Astrocyte of the cerebellum (primary cell): ENCODE measurements at regions not wholly inside any gene's neighbourhood (a gene's known extent, or its start where the extent isn't known, plus 50 kb on each side); places are given as distances from the start of the nearest gene placed in this dataset.

ENCODE experiments used
- DNase-seq: peaks from one replicate; pipeline ENCODE4 v3.0.0-alpha.2; 2011; ENCODE audit warnings: low read depth
- H3K4me3 ChIP-seq: 2 replicates; pipeline ENCODE4 v1.5.1; 2011; ENCODE audit warnings: mild to moderate bottlenecking, low read depth, low read length, moderate library complexity
- CTCF ChIP-seq: IDR thresholded peaks from 2 replicates; pipeline ENCODE4 v1.5.1; 2012; ENCODE audit warnings: low read length, low read depth, moderate library complexity, mild to moderate bottlenecking; ENCODE audit errors: missing control alignments
- in situ Hi-C: cut with HindIII; loops from 2 replicates; pipeline ENCODE4 v1.10.0; 2017; ENCODE audit warnings: low sequenced_read_pairs

GRCh38 chr9:16243798-16244197 lies 626.7 kb downstream of the BNC2 start:
- in situ Hi-C loops, result no loop called here
- TF ChIP-seq CTCF, result no peak
- DNase-seq, result no peak
- no peak overlapping the region for H3K4me3 ChIP-seq

GRCh38 chr9:16245756-16246440 lies 624.6 kb downstream of the BNC2 start:
- no peak overlapping the region for H3K4me3 ChIP-seq
- no peak for TF ChIP-seq CTCF
- DNase-seq, result no peak
- in situ Hi-C loops, result no loop called here

GRCh38 chr9:16246785-16247184 lies 623.7 kb downstream of the BNC2 start:
- no peak for DNase-seq
- TF ChIP-seq CTCF, result no peak
- in situ Hi-C loops, result no loop called here
- H3K4me3 ChIP-seq, result no peak overlapping the region

- no peak for TF ChIP-seq CTCF
- no peak for DNase-seq
- H3K4me3 ChIP-seq, result no peak overlapping the region
- in situ Hi-C loops, result no loop called here
Observed at GRCh38 chr9:16247188-16247875, 623.1 kb downstream of the BNC2 start.

GRCh38 chr9:16248822-16249221 lies 621.6 kb downstream of the BNC2 start:
- DNase-seq, result no peak
- TF ChIP-seq CTCF, result no peak
- in situ Hi-C loops, result no loop called here

GRCh38 chr9:16252616-16253015 lies 617.9 kb downstream of the BNC2 start:
- no peak for TF ChIP-seq CTCF
- in situ Hi-C loops, result loop anchor here (5.0 kb wide), 1 partner anchor 70 kb away; no protein-coding TSS in a partner anchor
- DNase-seq, result no peak

More at GRCh38 chr9:16248822-16249221, 621.6 kb downstream of the BNC2 start:
- no peak overlapping the region for H3K4me3 ChIP-seq

More at GRCh38 chr9:16252616-16253015, 617.9 kb downstream of the BNC2 start:
- H3K4me3 ChIP-seq, result no peak overlapping the region
